ENCODE measurements at regions not wholly inside any gene's neighbourhood (a gene's known extent, or its start where the extent isn't known, plus 50 kb on each side); places are given as distances from the start of the nearest gene placed in this dataset.

DNA sequence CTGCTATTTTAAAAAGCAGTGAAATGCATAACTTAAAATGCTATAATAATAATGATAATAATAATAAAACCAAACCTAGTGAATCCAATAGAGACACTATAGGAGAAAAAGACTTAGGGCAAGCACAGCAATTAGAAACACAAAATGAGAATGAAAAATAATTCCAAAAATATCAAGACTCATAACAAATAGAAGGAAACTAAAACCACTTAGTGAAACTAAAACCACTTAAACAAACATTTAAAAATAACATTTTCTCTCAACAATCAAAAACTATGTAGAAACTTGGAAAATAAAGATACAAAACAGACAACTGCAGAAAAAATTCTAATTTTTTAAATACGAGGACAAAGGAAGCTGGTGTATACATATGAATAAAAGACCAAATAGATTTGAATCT, 655.2 kb upstream of the NRG3 start:
- TF ChIP-seq, protein P1, sequence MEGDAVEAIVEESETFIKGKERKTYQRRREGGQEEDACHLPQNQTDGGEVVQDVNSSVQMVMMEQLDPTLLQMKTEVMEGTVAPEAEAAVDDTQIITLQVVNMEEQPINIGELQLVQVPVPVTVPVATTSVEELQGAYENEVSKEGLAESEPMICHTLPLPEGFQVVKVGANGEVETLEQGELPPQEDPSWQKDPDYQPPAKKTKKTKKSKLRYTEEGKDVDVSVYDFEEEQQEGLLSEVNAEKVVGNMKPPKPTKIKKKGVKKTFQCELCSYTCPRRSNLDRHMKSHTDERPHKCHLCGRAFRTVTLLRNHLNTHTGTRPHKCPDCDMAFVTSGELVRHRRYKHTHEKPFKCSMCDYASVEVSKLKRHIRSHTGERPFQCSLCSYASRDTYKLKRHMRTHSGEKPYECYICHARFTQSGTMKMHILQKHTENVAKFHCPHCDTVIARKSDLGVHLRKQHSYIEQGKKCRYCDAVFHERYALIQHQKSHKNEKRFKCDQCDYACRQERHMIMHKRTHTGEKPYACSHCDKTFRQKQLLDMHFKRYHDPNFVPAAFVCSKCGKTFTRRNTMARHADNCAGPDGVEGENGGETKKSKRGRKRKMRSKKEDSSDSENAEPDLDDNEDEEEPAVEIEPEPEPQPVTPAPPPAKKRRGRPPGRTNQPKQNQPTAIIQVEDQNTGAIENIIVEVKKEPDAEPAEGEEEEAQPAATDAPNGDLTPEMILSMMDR (IDR thresholded peaks at IDR 0.05): no peak
- no peak for TF ChIP-seq POLR2A (IDR thresholded peaks at IDR 0.05)

Measured in tibial nerve (tissue), 3 donors.